SKM-1 treated with dmso at 0.1 percent for 144 hours (cell line): ENCODE measurements at regions not wholly inside any gene's neighbourhood (a gene's known extent, or its start where the extent isn't known, plus 50 kb on each side); places are given as distances from the start of the nearest gene placed in this dataset.
"Not testable (repeated sequence)": the region's sequence is repeated elsewhere in the genome, so short reads cannot be mapped to it uniquely, and the experiment has no call there.

Source experiments
- DNase-seq: peaks from one replicate; lab custom pipeline; 2025; ENCODE audit not compliant: unreplicated experiment; lab: John Stamatoyannopoulos, UW

GRCh38 chr13:50267066-50267465, 251.8 kb downstream of the KCNRG start:
- no peak for DNase-seq

DNA sequence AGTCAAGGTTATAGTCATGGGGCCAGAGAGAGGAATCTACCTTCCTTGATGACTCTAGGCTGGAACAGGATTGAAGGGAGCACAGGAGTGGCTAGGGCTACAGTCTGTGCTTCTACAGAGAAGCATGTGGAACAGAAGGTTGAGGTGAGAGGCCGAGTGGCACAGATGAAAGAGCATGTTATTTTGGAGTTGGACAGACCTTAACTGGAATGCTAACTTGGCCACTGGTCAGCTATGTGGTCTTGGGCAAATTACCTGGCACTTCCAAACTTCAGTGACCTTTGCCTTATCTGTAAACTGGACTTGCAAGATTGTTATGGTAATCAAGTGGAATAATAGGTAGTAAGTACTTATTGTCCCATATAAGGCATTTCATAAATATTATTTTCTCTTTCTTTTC, 252.7 kb downstream of the KCNRG start:
- DNase-seq, result no peak

- no peak for DNase-seq
Observed at GRCh38 chr13:50268500-50268899, 253.3 kb downstream of the KCNRG start.

GRCh38 chr13:50274181-50274580, 258.9 kb downstream of the KCNRG start:
- no peak for DNase-seq

DNA sequence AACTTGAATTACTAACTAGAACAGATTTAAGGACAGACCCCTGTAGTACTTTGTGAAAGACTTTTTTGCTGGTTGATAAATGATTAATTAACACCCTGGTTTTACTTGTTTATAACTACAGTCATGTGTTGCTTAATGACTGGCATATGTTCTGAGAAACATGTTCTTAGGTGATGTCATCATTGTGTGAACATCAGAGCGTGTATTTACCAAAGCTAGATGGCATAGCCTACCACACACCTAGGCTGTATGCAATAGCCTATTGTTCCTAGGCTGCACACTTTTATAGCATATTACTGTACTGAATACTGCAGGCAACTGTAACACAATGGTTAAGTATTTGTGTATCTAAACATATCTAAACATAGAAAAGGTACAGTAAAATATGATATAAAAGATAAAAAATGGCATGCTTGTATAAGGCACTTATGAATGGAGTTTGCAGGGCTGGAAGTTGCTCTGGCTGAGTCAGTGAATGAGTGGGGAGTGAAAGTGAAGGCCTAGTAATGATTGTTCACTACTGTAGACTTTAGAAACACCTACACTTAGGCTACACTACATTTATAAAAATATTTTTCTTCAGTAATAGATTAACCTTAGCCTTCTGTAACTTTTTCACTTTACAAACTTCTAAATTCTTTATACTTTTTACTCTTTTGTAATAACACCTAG, 260.3 kb downstream of the KCNRG start:
- no peak for DNase-seq

GRCh38 chr13:50276550-50276949, 261.3 kb downstream of the KCNRG start:
- DNase-seq, result no peak

GRCh38 chr13:50277127-50277526, 261.9 kb downstream of the KCNRG start:
- DNase-seq, result no peak

DNA sequence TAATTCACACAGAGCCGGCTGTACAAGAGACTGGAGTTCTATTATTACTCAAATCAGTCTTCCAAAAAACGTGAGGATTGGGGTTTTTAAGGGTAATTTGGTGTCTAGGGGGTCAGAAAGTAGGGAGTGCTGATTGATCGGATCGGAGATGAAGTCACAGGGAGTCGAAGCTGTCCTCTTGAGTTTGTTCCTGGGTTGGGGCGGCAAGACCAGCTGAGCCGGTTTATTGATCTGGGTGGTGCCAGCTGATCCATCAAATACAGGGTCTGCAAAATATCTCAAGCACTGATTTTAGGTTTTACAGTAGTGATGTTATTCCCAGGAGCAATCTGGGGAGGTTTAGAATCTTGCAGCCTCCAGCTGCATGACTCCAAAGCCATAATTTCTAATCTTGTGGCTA, 262.7 kb downstream of the KCNRG start:
- no peak for DNase-seq

DNA sequence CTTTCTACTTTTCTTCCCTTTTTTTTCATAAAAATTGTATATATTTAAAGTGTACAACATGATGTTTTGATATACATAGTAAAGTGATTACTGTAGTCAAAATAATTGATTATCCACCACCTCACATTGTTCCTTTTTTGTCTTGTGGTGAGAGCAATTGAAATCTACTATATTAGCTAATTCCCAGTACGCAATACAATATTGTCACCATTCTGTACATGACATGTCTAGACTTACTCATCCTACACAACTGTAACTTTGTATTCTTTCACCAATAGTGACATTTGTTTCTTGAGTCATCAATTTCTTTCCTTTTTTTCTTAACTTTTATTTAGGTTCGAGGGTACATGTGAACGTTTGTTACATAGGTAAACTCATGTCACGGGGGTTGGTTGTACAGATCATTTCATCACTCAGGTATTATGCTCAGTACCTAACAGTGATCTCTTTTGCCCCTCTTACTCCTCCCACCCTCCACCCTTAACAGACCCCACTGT, 265.2 kb downstream of the KCNRG start:
- no peak for DNase-seq

- DNase-seq, result no peak
Observed at GRCh38 chr13:50282016-50282415, 266.8 kb downstream of the KCNRG start.

DNA sequence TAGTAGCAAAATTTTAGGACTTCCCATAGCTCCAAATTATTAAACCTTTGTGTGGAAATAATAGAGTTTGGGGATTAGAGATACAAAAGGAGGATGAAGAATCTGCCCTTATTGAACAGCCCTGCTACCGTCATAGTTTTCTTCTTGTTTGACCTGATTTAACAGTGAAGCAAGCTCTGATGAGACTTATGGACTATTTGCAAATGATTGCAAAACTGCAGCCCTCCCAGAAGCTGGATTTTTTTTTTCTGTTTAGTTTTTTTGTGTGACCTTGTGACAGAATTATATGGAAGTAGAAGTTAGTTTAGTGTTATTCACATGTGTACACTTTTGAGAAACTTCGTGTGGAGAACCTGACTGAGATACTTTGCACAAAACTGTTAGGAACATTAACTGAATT, 267.8 kb downstream of the KCNRG start:
- no peak for DNase-seq

DNA sequence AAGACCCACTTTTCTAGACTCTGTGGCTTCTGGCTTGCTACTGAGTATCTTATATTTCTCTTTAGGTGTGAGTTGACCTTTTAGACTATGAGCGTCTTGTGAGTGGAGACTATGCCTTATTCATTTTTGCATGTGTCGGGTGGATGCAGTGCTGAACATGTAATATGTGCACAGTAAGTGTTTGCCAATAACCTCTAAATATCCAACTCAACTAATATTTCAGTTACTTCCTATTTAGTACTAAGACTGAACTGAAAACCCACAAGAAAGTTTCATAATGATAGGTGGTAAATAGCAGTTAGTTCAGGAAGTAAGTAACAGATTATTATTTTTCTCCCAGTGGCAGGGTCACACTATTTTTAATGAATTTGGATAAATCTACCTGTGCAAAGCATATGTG, 269.3 kb downstream of the KCNRG start:
- DNase-seq, result peak; percentile 78

DNA sequence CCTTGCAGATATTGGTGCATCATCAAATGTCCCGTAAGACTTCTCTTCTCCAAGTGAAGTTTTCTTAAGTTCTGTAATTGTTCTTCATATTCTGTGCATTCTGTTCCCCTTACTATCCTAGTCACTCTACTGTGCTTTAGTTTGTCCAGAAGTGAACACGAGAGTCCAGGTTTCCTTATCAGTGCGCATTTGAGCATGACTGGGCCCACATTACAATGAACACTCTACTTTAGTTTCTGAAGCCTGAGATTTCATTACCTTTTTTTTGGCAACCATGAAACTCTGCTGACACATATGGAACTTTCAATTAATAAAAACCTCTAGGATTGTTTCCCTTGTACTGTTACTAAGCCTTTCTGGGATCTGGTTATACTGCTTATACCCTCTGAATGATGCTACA, 270.0 kb downstream of the KCNRG start:
- no peak for DNase-seq

DNA sequence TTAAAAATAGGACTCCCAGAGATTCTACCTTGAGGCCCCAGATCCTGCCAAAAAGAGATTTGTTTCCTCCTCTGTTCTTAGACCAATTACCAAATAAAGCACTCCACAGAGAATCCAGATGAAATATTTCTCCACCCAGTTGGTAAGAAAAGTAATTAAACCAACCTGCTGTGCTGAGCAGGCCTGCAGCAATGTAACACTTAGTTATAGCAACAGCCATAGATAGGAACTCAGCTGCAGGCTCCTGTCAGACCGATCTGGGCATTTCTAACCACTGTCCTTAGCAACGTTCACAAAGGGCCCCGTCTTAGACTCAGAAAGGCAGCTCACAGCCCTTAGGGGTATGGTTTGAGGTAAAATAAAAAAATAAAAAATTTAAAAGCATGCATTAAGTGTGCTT, 271.1 kb downstream of the KCNRG start:
- DNase-seq, result no peak

- peak; percentile 73 for DNase-seq
Observed at GRCh38 chr13:50290186-50290585, 274.9 kb downstream of the KCNRG start.

GRCh38 chr13:50291611-50292010, 276.4 kb downstream of the KCNRG start:
- no peak for DNase-seq

- no peak for DNase-seq
Observed at GRCh38 chr13:50292081-50292480, 276.8 kb downstream of the KCNRG start.

DNA sequence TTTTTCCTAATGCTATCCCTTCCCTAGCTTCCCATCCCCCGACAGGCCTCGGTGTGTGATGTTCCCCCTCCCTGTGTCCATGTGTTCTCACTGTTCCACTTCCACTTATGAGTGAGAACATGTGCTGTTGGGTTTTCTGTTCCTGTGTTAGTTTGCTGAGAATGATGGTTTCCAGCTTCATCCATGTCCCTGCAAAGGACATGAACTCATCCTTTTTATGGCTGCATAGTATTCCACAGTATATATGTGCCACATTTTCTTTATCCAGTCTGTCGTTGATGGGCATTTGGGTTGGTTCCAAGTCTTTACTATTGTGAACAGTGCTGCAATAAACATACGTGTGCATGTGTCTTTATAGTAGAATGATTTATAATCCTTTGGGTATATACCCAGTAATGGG, 279.2 kb downstream of the KCNRG start:
- DNase-seq, result not testable (repeated sequence)

DNA sequence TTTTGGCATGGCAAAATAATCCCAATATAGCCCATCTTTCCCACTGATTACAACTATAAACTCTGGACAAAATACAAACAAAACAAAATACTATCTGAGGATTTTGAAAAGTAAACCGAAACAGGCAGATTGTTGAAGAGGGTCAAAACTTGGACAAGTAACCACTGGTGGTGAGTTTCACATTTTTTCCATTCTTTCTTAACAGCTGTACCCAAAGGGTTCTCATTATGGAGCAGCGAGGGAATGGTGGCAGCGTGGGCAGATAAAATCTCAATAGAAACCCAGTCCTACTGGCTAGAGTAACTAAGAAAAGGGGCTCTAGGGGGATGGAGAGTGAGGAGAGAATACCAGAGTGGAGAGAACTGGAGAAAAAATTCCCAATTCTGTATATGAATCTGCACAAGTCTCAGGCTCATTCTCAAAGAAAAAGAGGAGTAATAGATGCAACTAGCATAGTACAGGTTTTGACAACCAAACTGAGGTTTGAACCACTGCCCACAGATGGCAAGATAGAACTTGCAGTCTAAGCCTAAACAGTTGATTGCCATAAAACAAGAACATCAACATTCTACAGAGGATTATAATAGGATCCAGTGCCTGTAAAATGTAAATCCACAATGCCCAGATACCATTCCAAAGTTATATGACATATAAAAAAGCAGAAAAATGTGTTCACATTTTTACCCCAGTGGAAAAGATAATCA, 284.5 kb downstream of the KCNRG start:
- no peak for DNase-seq

- no peak for DNase-seq
Observed at GRCh38 chr13:50303963-50304721, 288.9 kb downstream of the KCNRG start.

- DNase-seq, result no peak
Observed at GRCh38 chr13:50306156-50306555, 290.9 kb downstream of the KCNRG start.

DNA sequence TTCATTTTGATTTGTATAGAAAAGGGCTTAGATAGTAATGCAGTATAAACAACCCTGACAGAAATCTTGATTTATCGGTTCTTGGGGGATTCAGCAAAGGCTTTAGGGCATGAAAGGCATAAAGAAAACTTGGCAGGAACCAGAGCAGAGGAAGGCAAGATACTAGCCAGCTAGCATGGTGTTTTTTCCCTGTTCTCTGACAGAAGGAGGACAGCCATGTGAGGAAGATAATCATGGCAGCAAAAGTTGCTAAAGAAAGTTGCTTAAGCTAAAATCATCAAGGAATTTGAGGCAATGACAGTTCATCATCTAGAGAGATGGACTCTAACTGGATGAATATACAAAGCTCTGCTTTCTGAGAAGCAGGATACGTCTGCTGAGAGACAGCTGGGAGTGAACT, 294.1 kb downstream of the KCNRG start:
- DNase-seq, result no peak
